ENCODE measurements at regions not wholly inside any gene's neighbourhood (a gene's known extent, or its start where the extent isn't known, plus 50 kb on each side); places are given as distances from the start of the nearest gene placed in this dataset.

GRCh38 chr3:145971186-145971585, 189.8 kb downstream of the PLOD2 start:
- TF ChIP-seq, protein P1, sequence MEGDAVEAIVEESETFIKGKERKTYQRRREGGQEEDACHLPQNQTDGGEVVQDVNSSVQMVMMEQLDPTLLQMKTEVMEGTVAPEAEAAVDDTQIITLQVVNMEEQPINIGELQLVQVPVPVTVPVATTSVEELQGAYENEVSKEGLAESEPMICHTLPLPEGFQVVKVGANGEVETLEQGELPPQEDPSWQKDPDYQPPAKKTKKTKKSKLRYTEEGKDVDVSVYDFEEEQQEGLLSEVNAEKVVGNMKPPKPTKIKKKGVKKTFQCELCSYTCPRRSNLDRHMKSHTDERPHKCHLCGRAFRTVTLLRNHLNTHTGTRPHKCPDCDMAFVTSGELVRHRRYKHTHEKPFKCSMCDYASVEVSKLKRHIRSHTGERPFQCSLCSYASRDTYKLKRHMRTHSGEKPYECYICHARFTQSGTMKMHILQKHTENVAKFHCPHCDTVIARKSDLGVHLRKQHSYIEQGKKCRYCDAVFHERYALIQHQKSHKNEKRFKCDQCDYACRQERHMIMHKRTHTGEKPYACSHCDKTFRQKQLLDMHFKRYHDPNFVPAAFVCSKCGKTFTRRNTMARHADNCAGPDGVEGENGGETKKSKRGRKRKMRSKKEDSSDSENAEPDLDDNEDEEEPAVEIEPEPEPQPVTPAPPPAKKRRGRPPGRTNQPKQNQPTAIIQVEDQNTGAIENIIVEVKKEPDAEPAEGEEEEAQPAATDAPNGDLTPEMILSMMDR (IDR thresholded peaks at IDR 0.05; ENCODE audit: partially characterized antibody, unreplicated experiment) = no peak
- Mint-ChIP-seq H3K27ac (ENCODE audit: unreplicated experiment) (no peak overlapping the region), H3K4me3 (ENCODE audit: unreplicated experiment) (no peak overlapping the region)

DNA sequence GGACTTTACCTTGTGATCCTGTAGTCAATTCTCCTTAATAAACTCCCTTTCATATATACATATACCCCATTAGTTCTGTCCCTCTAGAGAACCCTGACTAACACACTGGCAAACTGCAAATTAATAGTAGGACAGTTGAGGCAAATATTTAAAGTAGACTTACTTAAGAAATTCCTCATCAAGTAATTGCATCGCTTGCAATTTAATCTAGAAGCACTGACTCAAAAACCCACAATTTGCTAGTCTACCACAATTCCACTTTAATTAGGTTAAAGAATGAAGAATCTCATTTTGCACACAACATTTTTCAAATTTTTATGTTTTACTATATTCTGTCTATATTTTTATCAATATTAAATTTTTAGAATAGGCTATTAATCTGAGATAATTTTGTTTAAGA, 188.1 kb downstream of the PLOD2 start:
- DNase-seq = no peak
- H3K4me1 Mint-ChIP-seq (ENCODE audit: low read depth, unreplicated experiment) = no peaks in the 10 kb centered on the region
- TF ChIP-seq, protein P1 (IDR thresholded peaks at IDR 0.05; ENCODE audit: partially characterized antibody, unreplicated experiment) = no peak
- H3K27me3 Mint-ChIP-seq (ENCODE audit: unreplicated experiment) = no peaks in the 10 kb centered on the region
- H3K36me3 Mint-ChIP-seq (ENCODE audit: unreplicated experiment) = no peaks in the 10 kb centered on the region
- no peak overlapping the region for H3K27ac Mint-ChIP-seq (ENCODE audit: unreplicated experiment)
- H3K9me3 Mint-ChIP-seq (ENCODE audit: unreplicated experiment) = no peaks in the 10 kb centered on the region
- no peak overlapping the region for H3K4me3 Mint-ChIP-seq (ENCODE audit: unreplicated experiment)

More at GRCh38 chr3:145971186-145971585, 189.8 kb downstream of the PLOD2 start:
- Mint-ChIP-seq H3K9me3 (ENCODE audit: unreplicated experiment) (no peaks in the 10 kb centered on the region), H3K36me3 (ENCODE audit: unreplicated experiment) (no peaks in the 10 kb centered on the region), H3K4me1 (ENCODE audit: low read depth, unreplicated experiment) (no peaks in the 10 kb centered on the region), H3K27me3 (ENCODE audit: unreplicated experiment) (no peaks in the 10 kb centered on the region)
- no peak for DNase-seq

DNA sequence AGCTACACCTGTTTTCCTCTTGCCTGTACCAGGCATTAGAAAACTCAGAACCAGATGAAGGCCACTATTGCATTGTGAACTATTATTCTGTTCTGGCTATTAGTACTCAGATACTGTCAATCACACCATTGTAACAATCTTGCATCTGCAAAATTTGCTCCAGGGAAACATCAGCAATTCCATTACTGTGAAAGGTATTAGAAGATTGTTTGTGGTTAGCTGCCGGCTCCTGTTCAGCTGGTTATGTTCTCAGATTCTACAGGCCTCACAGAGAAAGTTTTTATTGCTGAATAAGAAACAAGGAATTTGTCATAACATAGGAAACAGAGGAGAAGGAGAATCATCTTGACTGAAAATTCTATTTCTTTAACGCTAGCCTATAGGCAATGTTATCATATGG, 179.9 kb downstream of the PLOD2 start:
- peaks cover 1% of the 10 kb centered on the region for H3K27me3 Mint-ChIP-seq (ENCODE audit: unreplicated experiment)
- no peak for DNase-seq
- H3K27ac Mint-ChIP-seq (ENCODE audit: unreplicated experiment) = no peak overlapping the region
- H3K4me3 Mint-ChIP-seq (ENCODE audit: unreplicated experiment) = no peak overlapping the region
- H3K4me1 Mint-ChIP-seq (ENCODE audit: low read depth, unreplicated experiment) = no peaks in the 10 kb centered on the region
- peaks cover 7% of the 10 kb centered on the region for H3K36me3 Mint-ChIP-seq (ENCODE audit: unreplicated experiment)
- TF ChIP-seq, protein P1 (IDR thresholded peaks at IDR 0.05; ENCODE audit: partially characterized antibody, unreplicated experiment) = no peak
- peaks cover 4% of the 10 kb centered on the region for H3K9me3 Mint-ChIP-seq (ENCODE audit: unreplicated experiment)

GRCh38 chr3:145983101-145983500, 177.9 kb downstream of the PLOD2 start:
- Mint-ChIP-seq H3K27ac (ENCODE audit: unreplicated experiment) (no peak overlapping the region), H3K4me3 (ENCODE audit: unreplicated experiment) (no peak overlapping the region), H3K27me3 (ENCODE audit: unreplicated experiment) (peaks cover 1% of the 10 kb centered on the region), H3K36me3 (ENCODE audit: unreplicated experiment) (peaks cover 7% of the 10 kb centered on the region), H3K4me1 (ENCODE audit: low read depth, unreplicated experiment) (no peaks in the 10 kb centered on the region), H3K9me3 (ENCODE audit: unreplicated experiment) (peaks cover 4% of the 10 kb centered on the region)
- DNase-seq = no peak
- TF ChIP-seq, protein P1 (IDR thresholded peaks at IDR 0.05; ENCODE audit: partially characterized antibody, unreplicated experiment) = no peak

Measured in glutamatergic neuron (in vitro differentiated cells).